Stimulated activated CD8-positive, alpha-beta memory T cell treated with anti-CD3 and anti-CD28 coated beads, Interleukin-4, amount 100 ng/mL, for 48 hours (primary cell): ENCODE measurements at regions not wholly inside any gene's neighbourhood (a gene's known extent, or its start where the extent isn't known, plus 50 kb on each side); places are given as distances from the start of the nearest gene placed in this dataset.
"Not testable (repeated sequence)": the region's sequence is repeated elsewhere in the genome, so short reads cannot be mapped to it uniquely, and the experiment has no call there.

Experiments used
- DNase-seq: peaks from one replicate; pipeline ENCODE4 v3.0.0-alpha.2; 2020

GRCh38 chr2:100704711-100705110 lies 115.2 kb upstream of the NPAS2 start:
- no peak for DNase-seq

DNA sequence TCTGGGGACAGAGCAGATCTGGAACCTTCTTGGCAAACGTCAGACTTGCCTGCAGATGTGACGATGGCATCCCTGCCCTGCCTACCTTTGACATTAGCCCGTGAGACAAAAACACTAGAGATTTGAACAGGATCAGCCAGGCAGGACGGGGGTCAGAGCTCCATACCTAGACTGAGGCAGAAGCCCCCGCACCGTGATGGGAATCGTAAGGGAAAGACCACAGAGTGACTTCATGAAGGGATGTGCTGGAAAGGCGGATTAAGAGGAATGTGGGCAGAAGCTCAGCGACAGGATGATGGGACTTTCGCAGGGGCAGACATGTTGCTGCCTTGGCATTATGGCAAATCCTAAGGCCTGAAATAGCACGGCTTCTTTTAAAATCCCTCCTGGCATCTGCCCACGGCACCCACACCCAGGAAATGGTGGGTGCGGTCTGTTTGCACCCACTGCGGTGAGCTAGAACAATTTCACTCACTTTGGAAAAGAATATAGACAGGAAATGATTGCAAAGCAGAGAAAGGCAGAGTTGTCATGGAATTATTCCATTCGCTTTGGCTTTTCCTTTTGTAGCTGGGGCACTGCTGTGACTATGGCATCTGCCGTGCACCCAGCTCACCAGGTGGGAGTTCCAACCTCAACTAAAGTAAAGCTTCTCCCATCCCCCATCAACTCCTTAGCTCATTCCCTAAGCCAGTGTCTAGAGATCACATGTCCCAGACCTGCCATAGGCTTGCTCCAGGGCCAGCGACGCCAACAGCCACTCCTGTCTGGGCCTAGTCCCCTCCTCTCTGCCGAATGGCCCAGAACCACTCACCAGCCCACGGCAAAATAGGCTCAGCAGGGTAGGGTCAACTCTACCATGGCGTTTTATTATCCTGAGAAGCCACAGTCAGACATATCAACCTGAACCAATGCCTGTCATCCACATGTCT lies 112.7 kb upstream of the NPAS2 start:
- DNase-seq = no peak

GRCh38 chr2:100708333-100708732 lies 111.6 kb upstream of the NPAS2 start:
- no peak for DNase-seq

GRCh38 chr2:100713106-100713505 lies 106.8 kb upstream of the NPAS2 start:
- no peak for DNase-seq

DNA sequence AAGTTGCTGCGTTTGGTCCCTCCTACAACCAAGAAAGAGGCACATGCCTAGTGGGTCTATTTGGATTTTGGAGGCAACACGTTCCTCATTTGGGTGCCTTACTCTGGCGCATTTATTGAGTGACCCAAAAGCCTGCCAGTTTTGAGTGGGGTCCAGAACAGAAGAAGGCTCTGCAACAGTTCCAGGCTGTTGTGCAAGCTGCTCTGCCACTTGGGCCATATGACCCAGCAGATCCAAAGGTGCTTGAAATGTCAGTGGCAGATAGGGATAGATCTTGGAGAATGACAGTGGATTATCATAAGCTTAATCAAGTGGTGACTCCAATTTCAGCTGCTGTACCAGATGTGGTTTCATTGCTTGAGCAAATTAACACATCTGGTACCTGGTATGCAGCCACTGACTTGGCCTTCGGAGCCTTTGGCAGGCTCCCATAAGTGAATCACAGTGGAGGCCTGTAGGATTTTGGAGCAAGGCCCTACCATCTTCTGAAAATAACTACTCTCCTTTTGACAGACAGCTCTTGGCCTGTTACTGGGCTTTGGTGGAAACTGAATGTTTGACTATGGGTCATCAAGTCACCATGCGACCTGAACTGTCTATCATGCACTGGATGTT lies 105.4 kb upstream of the NPAS2 start:
- DNase-seq = not testable (repeated sequence)

GRCh38 chr2:100715861-100716260 lies 104.1 kb upstream of the NPAS2 start:
- DNase-seq = not testable (repeated sequence)

DNA sequence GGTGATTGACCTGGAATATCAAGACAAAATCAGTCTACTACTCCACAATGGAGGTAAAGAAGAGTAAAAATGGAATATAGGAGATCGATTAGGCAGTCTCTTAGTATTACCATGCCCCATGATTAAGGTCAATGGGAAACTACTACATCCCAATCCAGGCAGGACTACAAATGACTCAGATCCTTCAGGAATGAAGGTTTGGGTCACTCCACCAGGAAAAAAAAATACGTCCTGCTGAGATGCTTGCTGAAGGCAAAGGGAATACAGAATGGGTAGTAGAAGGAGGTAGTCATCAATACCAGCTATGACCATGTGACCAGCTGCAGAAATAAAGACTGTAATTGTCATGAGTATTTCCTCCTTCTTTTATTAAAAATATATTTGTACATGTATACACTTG lies 103.4 kb upstream of the NPAS2 start:
- no peak for DNase-seq

DNA sequence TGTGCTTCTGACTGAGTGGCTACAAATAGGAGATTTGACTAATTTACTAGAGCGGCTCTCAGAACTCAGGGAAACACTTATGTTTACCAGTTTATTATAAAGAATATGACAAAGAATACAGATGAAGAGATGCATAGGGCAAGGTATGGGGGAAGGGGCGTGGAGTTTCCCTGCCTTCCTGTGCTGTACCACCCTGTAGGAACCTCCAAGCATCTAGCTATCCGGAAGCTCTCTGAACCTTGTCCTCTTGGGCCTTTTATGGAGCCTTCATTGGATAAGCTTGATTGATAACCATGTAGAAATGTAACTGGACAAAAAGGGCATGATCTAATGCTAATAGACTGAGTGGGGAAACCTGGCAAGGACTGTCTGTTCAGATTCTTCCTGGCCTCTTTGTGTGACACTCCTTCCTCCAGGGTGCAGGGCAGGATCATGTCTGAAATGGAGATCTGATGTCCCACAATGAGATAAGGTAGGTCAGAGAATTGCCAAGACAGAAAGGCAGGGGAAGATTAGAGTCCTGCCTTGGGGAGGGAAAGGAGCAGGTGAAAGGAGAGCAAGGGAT lies 101.8 kb upstream of the NPAS2 start:
- DNase-seq = no peak

- DNase-seq = no peak
These were observed 99.5 kb upstream of the NPAS2 start for GRCh38 chr2:100720445-100720844.

DNA sequence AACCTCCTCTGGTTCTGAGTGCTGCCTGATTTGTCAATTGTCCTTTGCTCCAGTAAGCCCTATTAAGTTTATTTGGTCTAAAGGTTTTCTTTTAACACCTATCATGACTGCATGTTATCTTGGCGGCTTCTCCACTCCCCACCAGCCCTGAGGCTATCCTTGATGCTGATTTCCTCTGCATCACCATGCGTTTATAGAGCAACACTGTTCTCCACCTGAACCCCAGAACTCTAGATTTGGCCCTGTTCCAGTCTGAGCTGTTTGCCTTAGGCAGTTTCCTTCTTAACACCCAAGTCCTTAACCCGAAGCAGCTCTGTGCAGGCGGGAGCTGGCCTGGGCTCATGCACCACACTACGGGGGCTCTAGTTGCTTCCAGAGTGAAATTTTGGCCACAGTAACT lies 98.2 kb upstream of the NPAS2 start:
- no peak for DNase-seq

GRCh38 chr2:100722125-100722524 lies 97.8 kb upstream of the NPAS2 start:
- DNase-seq = no peak

DNA sequence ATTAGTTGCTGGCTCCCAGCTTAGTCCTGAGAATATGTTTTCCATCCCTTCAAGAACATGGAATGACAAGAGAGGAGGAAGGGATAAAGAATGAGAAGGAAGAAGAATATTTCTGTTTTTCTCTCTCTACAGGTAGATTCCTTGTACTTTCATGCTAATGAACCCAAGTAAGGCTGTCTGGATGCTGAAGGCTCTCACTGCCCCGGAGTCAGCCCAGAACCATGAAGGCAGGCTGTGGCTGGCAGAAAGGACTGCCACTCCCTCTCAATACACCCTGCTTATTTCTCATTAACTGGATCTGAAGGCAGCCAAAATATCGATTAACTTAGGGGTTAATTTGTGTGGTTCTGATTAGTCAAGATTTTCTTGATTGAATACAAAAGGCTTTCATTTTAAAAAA lies 93.1 kb upstream of the NPAS2 start:
- no peak for DNase-seq

GRCh38 chr2:100730290-100730868 lies 89.6 kb upstream of the NPAS2 start:
- DNase-seq = peak; percentile 62

GRCh38 chr2:100731535-100731981 lies 88.4 kb upstream of the NPAS2 start:
- no peak for DNase-seq

DNA sequence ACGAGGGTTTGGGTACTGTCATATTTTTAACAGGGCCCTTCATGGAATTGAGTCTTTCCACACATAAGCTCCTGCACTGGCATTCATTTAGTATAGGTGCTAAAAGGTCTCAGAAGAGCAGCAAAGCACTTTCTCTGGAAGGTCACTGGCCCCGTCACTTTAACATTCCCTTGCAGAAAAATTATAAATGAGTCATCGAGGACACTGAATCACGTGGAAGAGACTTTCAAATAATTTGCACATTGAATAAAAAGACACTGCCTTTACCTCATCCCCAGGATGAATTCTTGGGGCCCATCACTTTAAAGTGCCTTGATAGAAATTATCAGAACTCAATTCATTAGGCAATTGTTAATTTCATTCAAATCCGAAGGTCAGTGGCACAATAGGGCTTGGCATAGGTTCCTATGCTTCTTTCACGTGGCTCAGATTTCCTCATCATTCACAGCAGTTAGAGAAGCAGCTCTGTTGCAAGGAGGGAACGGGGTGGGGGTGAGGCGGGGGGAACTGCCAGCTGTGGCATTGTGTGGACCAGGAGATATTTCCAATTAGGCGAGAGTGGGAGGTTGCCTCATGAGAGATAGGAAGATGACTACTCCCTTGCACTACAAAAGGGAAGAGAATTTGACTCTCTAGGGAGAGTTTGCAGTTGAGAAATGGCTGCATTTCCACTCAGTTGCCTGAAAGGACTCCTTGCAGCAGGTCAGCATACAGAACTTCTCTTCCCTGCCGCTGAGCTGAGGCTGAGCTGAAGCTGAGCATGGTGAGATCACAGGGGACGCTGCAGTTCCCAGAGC lies 86.3 kb upstream of the NPAS2 start:
- DNase-seq = no peak

GRCh38 chr2:100736121-100736915 lies 83.6 kb upstream of the NPAS2 start:
- no peak for DNase-seq

GRCh38 chr2:100739735-100740432 lies 80.1 kb upstream of the NPAS2 start:
- DNase-seq = no peak

DNA sequence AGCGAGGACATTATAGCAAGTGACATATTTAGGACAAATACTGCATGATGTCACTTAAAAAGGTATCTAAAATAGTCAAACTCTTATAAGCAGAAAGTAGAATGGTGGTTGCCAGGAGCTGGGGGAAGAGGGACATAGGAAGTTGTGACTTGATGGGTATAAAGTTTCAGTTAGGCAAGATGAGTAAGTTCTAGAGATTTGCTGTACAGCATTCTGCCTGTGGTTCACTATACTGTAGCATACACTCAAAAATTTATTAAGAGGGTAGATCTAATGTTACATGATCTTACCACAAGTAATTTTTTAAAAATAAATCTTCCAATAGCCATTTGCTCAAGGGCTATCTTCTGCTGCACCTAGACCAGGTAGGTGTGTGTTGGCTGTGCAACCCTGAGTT lies 78.1 kb upstream of the NPAS2 start:
- no peak for DNase-seq

GRCh38 chr2:100742277-100743254 lies 77.4 kb upstream of the NPAS2 start:
- DNase-seq = no peak

- no peak for DNase-seq
These were observed 76.2 kb upstream of the NPAS2 start for GRCh38 chr2:100743741-100744140.
